ENCODE measurements at regions not wholly inside any gene's neighbourhood (a gene's known extent, or its start where the extent isn't known, plus 50 kb on each side); places are given as distances from the start of the nearest gene placed in this dataset.

GRCh38 chr6:91683240-91683639, 1096.4 kb upstream of the MAP3K7 start:
- CTCF ChIA-PET = no interaction called here
- POLR2A ChIA-PET (ENCODE audit: low non-redundant PET) = no interaction called here
- Histone ChIP-seq H3K4me1 (ENCODE audit: insufficient read depth, low read length, poor library complexity, severe bottlenecking) (no peaks in the 10 kb centered on the region), H3K9me3 (ENCODE audit: low read depth, low read length, poor library complexity, severe bottlenecking) (no peaks in the 10 kb centered on the region), H3K4me3 (ENCODE audit: low read depth, low read length, poor library complexity, severe bottlenecking) (no peak overlapping the region), H3K36me3 (ENCODE audit: insufficient read depth, low read length, poor library complexity, severe bottlenecking) (no peaks in the 10 kb centered on the region), H3K27me3 (replicated peaks; ENCODE audit: insufficient read depth, low read depth, low read length, poor library complexity) (no peaks in the 10 kb centered on the region), H3K27ac (ENCODE audit: low read depth, low read length, poor library complexity, severe bottlenecking) (no peak overlapping the region)
- BruUV-seq (replicated peaks) = no TSS peak
- intact Hi-C loops (cut with micrococcal nuclease; ENCODE audit: unreplicated experiment) = no loop called here
- TF ChIP-seq EZH2 (IDR thresholded peaks at IDR 0.05; ENCODE audit: borderline replicate concordance, low read depth, low read length, poor library complexity, severe bottlenecking) (no peak), CTCF (conservative IDR thresholded peaks at IDR 0.05; ENCODE audit: low read depth, low read length) (no peak)
- DNase-seq (ENCODE audit: low spot score) = no peak

DNA sequence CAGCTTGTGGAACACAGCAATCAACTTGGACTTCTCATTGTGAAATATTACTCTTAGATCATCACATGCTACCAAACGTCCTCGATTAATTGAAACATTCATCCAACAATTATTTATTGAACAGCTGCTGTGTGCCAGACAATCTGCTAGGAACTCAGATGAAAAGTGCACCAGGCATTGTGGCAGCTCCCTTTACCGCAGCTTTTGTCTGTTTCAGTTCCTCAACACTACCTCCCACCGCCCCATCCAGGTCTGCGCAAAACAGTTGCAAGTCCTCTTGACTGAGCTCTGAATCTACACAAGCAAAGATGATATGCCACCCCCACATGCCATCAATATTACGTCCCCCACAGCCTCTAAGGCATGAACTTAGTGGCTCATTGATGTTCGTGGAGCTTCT, 1094.4 kb upstream of the MAP3K7 start:
- Histone ChIP-seq H3K27ac (ENCODE audit: low read depth, low read length, poor library complexity, severe bottlenecking) (no peak overlapping the region), H3K4me1 (ENCODE audit: insufficient read depth, low read length, poor library complexity, severe bottlenecking) (no peaks in the 10 kb centered on the region), H3K9me3 (ENCODE audit: low read depth, low read length, poor library complexity, severe bottlenecking) (no peaks in the 10 kb centered on the region), H3K36me3 (ENCODE audit: insufficient read depth, low read length, poor library complexity, severe bottlenecking) (no peaks in the 10 kb centered on the region), H3K4me3 (ENCODE audit: low read depth, low read length, poor library complexity, severe bottlenecking) (no peak overlapping the region), H3K27me3 (replicated peaks; ENCODE audit: insufficient read depth, low read depth, low read length, poor library complexity) (no peaks in the 10 kb centered on the region)
- TF ChIP-seq EZH2 (IDR thresholded peaks at IDR 0.05; ENCODE audit: borderline replicate concordance, low read depth, low read length, poor library complexity, severe bottlenecking) (no peak), CTCF (conservative IDR thresholded peaks at IDR 0.05; ENCODE audit: low read depth, low read length) (no peak)
- CTCF ChIA-PET = no interaction called here
- DNase-seq (ENCODE audit: low spot score) = no peak
- no TSS peak for BruUV-seq (replicated peaks)
- POLR2A ChIA-PET (ENCODE audit: low non-redundant PET) = no interaction called here
- intact Hi-C loops (cut with micrococcal nuclease; ENCODE audit: unreplicated experiment) = no loop called here

- Histone ChIP-seq H3K9me3 (ENCODE audit: low read depth, low read length, poor library complexity, severe bottlenecking) (no peaks in the 10 kb centered on the region), H3K4me3 (ENCODE audit: low read depth, low read length, poor library complexity, severe bottlenecking) (no peak overlapping the region), H3K36me3 (ENCODE audit: insufficient read depth, low read length, poor library complexity, severe bottlenecking) (no peaks in the 10 kb centered on the region), H3K4me1 (ENCODE audit: insufficient read depth, low read length, poor library complexity, severe bottlenecking) (no peaks in the 10 kb centered on the region), H3K27me3 (replicated peaks; ENCODE audit: insufficient read depth, low read depth, low read length, poor library complexity) (no peaks in the 10 kb centered on the region), H3K27ac (ENCODE audit: low read depth, low read length, poor library complexity, severe bottlenecking) (no peak overlapping the region)
- ChIA-PET POLR2A (ENCODE audit: low non-redundant PET) (no interaction called here), CTCF (no interaction called here)
- no peak for TF ChIP-seq EZH2 (IDR thresholded peaks at IDR 0.05; ENCODE audit: borderline replicate concordance, low read depth, low read length, poor library complexity, severe bottlenecking)
- TF ChIP-seq CTCF (conservative IDR thresholded peaks at IDR 0.05; ENCODE audit: low read depth, low read length) = no peak
- no TSS peak for BruUV-seq (replicated peaks)
- intact Hi-C loops (cut with micrococcal nuclease; ENCODE audit: unreplicated experiment) = no loop called here
- no peak for DNase-seq (ENCODE audit: low spot score)
Observed at GRCh38 chr6:91678679-91679446, 1092.0 kb upstream of the MAP3K7 start.

Measured in A673 (cell line).